HCT116 (cell line): ENCODE measurements at regions not wholly inside any gene's neighbourhood (a gene's known extent, or its start where the extent isn't known, plus 50 kb on each side); places are given as distances from the start of the nearest gene placed in this dataset.

Experiments used
- ATF3 ChIP-seq: IDR thresholded peaks from 2 replicates; pipeline ENCODE4 v1.6.1; 2012
- CEBPB ChIP-seq: IDR thresholded peaks from 2 replicates; pipeline ENCODE4 v1.6.1; 2012; ENCODE audit warnings: low read depth
- CTCF ChIP-seq, 3 experiments: fragments of 200-600 bp in 1 of 3; sonication (generic) in 1 of 3; IDR thresholded peaks in 2 of 3; conservative IDR thresholded peaks in 1 of 3; 2 replicates each; pipeline ENCODE4 v1.5.1; 2012 to 2017; ENCODE audit warnings: low read depth in 2 of 3, low read length in 2 of 3, antibody characterized with exemption in 1 of 3, borderline replicate concordance in 1 of 3, control low read depth in 1 of 3, mild to moderate bottlenecking in 1 of 3, mixed read lengths in 1 of 3, mixed run types in 1 of 3, moderate library complexity in 1 of 3; ENCODE audit not compliant: insufficient read depth in 1 of 3
- ELF1 ChIP-seq: IDR thresholded peaks from 2 replicates; pipeline ENCODE4 v1.6.1; 2012; ENCODE audit warnings: low read depth, borderline replicate concordance
- EZH2 ChIP-seq: fragments of 200-600 bp; sonication (generic); IDR thresholded peaks from 2 replicates; pipeline ENCODE4 v1.6.1; 2017; ENCODE audit warnings: antibody characterized with exemption, mixed run types
- EZH2phosphoT487 ChIP-seq: fragments of 200-600 bp; IDR thresholded peaks from 2 replicates; pipeline ENCODE4 v1.6.1; 2018; ENCODE audit warnings: antibody characterized with exemption, borderline replicate concordance
- JUND ChIP-seq: IDR thresholded peaks from 2 replicates; pipeline ENCODE4 v1.6.1; 2012
- MAX ChIP-seq: IDR thresholded peaks from 2 replicates; pipeline ENCODE4 v1.6.1; 2012
- POLR2A ChIP-seq: IDR thresholded peaks from 2 replicates; pipeline ENCODE4 v1.7.0; 2011; ENCODE audit warnings: borderline replicate concordance; ENCODE audit not compliant: insufficient read depth, insufficient read length; ENCODE audit errors: extremely low read depth
- RAD21 ChIP-seq: IDR thresholded peaks from 2 replicates; pipeline ENCODE4 v1.6.1; 2012; ENCODE audit warnings: low read depth, mild to moderate bottlenecking
- SIN3A ChIP-seq: IDR thresholded peaks from 2 replicates; pipeline ENCODE4 v1.6.1; 2012; ENCODE audit warnings: low read depth
- SP1 ChIP-seq: IDR thresholded peaks from 2 replicates; pipeline ENCODE4 v1.6.1; 2012; ENCODE audit warnings: low read depth
- TCF7L2 ChIP-seq: IDR thresholded peaks from 2 replicates; pipeline ENCODE4 v1.7.0; 2011; ENCODE audit warnings: borderline replicate concordance, inconsistent platforms; ENCODE audit not compliant: insufficient read depth, insufficient read length; ENCODE audit errors: extremely low read depth
- YY1 ChIP-seq: IDR thresholded peaks from 2 replicates; pipeline ENCODE4 v1.6.1; 2011; ENCODE audit warnings: low read length, low read depth, moderate library complexity, mild to moderate bottlenecking; ENCODE audit not compliant: insufficient replicate concordance; ENCODE audit errors: extremely low read depth

GRCh38 chr10:62541811-62542210 lies 167.6 kb downstream of the ZNF365 start:
- TF ChIP-seq CTCF (IDR thresholded peaks at IDR 0.05 in 2 of 3, conservative IDR thresholded peaks at IDR 0.05 in 1 of 3; ENCODE audit: borderline replicate concordance in 1 of 3, insufficient read depth in 1 of 3, low read depth in 2 of 3, low read length in 2 of 3) (no peak), TCF7L2 (no peak), EZH2 (no peak), YY1 (no peak), POLR2A (no peak), EZH2phosphoT487 (no peak), MAX (no peak), SP1 (no peak), CEBPB (no peak), ATF3 (no peak), SIN3A (no peak), ELF1 (no peak), RAD21 (no peak), JUND (no peak)
